ENCODE measurements at regions not wholly inside any gene's neighbourhood (a gene's known extent, or its start where the extent isn't known, plus 50 kb on each side); places are given as distances from the start of the nearest gene placed in this dataset.

DNA sequence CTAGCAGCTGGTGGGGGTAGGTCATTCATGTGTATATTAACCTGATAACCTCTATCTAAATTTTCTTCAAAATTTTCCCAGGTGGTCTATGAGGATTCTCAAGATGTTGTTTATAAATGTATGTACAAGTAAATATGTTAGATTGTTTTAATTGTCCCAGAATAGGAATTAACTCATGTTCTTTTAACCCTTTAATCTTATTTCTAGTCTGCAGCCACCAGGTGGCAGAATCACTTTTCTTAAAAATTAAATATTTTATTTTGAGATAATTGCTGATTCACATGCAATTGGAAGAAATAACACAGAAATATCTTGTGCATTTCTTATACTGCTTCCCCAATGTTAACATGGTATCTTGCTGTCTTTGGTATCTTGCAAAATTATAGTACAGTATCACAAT is 589.5 kb downstream of the ARL4A start:
- Mint-ChIP-seq H3K36me3 (ENCODE audit: low read depth) (no peaks in the 10 kb centered on the region), H3K27me3 (peaks cover 1% of the 10 kb centered on the region), H3K9me3 (no peaks in the 10 kb centered on the region), H3K4me3 (no peak overlapping the region), H3K4me1 (no peaks in the 10 kb centered on the region), H3K27ac (no peak overlapping the region)
- ChIA-PET CTCF (interaction anchor here (2.3 kb wide), 1 partner anchor 1415 kb away, joined by 10 read pairs; no protein-coding TSS in a partner anchor), POLR2A (no interaction called here)
- DNase-seq: no peak

DNA sequence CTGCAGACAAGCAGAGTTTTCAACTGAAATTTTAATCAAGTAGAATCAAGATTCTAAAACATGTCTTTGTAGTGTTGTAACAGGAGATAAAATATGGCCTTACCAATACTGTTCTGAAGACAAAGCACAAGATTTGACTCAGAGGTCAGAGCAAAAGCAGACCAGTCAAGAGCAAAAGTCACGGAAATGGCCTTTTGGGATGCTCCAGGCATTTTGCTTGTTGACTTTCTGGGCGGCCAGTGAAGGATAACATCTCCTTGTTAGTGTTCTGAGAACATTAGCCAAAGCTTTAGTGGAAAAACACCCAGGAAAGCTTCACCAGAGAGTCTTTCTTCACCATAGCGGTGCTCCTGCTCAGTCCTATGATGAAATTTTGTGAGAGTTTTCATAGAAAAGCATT is 590.6 kb downstream of the ARL4A start:
- no peak overlapping the region for H3K4me3 Mint-ChIP-seq
- ChIA-PET CTCF (no interaction called here), POLR2A (no interaction called here)
- DNase-seq: no peak
- peaks cover 1% of the 10 kb centered on the region for H3K27me3 Mint-ChIP-seq
- no peaks in the 10 kb centered on the region for H3K36me3 Mint-ChIP-seq (ENCODE audit: low read depth)
- H3K27ac Mint-ChIP-seq: no peak overlapping the region
- H3K4me1 Mint-ChIP-seq: no peaks in the 10 kb centered on the region
- H3K9me3 Mint-ChIP-seq: no peaks in the 10 kb centered on the region

DNA sequence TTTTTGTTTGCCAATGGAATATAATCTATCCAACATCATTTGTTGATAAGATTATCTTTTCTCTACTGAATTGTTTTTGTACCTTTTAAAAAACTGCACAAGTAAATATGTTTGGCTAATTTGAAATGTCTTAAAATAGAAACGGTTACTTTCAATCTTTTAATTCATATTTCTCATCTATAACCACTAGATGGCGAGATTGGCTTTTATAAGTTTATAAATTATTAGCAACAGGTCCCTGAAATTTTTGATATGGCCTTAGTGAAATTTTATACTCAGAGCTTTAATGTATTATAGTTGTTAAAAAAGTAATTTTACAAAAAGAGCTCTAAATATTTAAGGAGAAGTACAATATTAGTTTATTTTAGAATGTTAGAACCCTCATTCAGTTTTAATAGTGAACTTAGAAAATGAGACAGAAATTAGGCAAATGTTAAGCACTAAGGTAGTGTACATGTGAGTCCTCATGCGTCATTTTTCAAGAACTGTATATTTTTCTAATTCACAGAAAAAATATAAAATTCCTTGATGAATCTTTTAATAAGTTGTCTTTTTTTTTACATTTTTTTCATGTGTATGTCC is 592.5 kb downstream of the ARL4A start:
- Mint-ChIP-seq H3K4me1 (no peaks in the 10 kb centered on the region), H3K27me3 (no peaks in the 10 kb centered on the region), H3K36me3 (ENCODE audit: low read depth) (no peaks in the 10 kb centered on the region), H3K27ac (no peak overlapping the region), H3K9me3 (no peaks in the 10 kb centered on the region), H3K4me3 (no peak overlapping the region)
- ChIA-PET CTCF (interaction anchor here (1.0 to 1.9 kb wide), 6 partner anchors 10 to 1412 kb away, joined by 3 to 6 read pairs (median 4); partner anchors contain the start of gene ARL4A), POLR2A (no interaction called here)
- no peak for DNase-seq

DNA sequence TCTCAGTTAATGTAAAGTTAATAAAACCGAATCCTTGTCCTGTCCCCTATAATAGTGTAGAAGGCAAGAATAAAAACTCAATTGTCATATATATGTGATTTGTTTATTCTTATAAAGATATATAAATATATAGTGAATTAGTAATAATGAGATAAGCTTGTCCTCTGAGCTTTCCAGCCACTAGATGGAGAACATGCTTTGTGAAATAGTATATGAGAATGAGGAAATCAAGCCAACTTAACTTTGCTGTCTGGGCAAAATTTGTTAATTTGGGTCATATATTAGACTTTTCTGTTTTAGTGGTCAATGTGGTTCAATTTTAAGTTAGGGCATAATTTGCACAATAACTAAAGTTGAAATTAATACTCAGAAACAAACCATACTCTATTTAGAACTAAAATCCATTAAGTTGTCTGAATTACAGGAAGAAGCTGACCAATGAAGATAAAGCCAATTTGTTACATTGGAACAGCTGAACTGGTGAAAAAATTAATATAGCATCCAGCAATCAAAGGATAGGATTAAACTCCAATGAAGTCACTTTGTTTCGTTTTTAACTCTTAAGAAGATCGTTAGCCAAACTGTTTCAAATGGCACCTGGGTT is 595.0 kb downstream of the ARL4A start:
- Mint-ChIP-seq H3K27me3 (no peaks in the 10 kb centered on the region), H3K4me3 (no peak overlapping the region), H3K36me3 (ENCODE audit: low read depth) (no peaks in the 10 kb centered on the region), H3K9me3 (no peaks in the 10 kb centered on the region), H3K4me1 (no peaks in the 10 kb centered on the region), H3K27ac (no peak overlapping the region)
- DNase-seq: no peak
- ChIA-PET POLR2A (no interaction called here), CTCF (interaction anchor here (1.4 kb wide), 1 partner anchor 643 kb away, joined by 3 read pairs; no protein-coding TSS in a partner anchor)

DNA sequence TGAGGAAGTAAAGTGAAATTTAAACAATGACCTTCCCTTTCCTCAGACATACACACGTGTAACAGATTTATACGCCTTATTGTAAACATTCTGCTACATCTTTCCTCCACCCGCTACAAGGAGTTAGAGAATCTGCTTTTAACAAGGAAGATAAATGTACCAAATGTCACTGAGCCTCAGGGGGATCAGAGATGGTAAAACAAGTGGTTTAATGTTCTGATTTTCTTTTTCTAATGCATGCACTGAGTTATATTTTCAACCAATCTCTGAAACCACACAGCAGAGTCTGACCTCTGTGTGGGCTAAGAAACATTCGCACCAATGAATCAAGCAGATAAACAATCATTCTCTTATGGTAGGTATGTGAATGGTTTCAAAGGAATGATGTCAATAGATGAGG is 599.5 kb downstream of the ARL4A start:
- POLR2A ChIA-PET: no interaction called here
- CTCF ChIA-PET: no interaction called here
- no peak overlapping the region for H3K4me3 Mint-ChIP-seq
- H3K27me3 Mint-ChIP-seq: no peaks in the 10 kb centered on the region
- DNase-seq: no peak
- no peaks in the 10 kb centered on the region for H3K9me3 Mint-ChIP-seq
- H3K27ac Mint-ChIP-seq: no peak overlapping the region
- no peaks in the 10 kb centered on the region for H3K4me1 Mint-ChIP-seq
- no peaks in the 10 kb centered on the region for H3K36me3 Mint-ChIP-seq (ENCODE audit: low read depth)

DNA sequence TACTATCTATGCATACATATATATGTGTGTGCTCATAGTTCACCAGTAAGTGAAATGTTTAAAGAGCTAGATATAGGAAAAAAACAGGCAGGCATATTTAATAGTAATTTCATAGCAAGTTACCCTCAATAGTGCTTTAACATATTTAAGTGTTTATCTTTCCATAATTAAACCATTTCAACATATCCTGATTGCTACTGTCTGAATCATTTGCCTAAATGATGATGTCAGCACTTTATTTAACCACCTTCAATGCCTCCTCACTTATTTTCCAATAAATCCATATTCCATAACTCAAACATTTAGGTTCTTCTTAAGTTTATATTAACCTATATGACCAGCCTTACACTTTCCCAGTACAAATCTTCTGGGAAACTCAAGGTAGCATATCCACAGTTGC is 601.1 kb downstream of the ARL4A start:
- Mint-ChIP-seq H3K36me3 (ENCODE audit: low read depth) (no peaks in the 10 kb centered on the region), H3K27ac (no peak overlapping the region), H3K4me1 (no peaks in the 10 kb centered on the region), H3K27me3 (no peaks in the 10 kb centered on the region), H3K9me3 (no peaks in the 10 kb centered on the region), H3K4me3 (no peak overlapping the region)
- ChIA-PET CTCF (no interaction called here), POLR2A (no interaction called here)
- DNase-seq: no peak

DNA sequence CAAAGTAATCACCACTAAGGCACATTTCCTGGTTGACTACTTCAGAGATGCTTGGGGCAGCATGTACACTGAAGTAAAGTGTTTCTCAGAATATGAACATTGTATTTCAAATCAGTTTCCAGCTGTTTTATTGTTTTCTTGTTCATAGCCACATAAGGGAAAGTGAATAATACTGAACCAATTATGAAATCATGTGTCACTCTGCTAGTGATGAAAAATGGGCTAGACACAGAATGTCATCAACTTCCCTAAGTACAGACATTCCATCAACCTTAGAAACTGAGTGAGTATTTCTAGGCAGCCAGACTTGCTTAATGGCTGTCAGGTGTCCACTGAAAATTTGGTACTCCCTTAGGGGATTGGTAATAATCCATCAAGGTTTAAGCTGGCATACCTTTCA is 603.5 kb downstream of the ARL4A start:
- DNase-seq: no peak
- H3K36me3 Mint-ChIP-seq (ENCODE audit: low read depth): no peaks in the 10 kb centered on the region
- no peaks in the 10 kb centered on the region for H3K9me3 Mint-ChIP-seq
- POLR2A ChIA-PET: no interaction called here
- CTCF ChIA-PET: no interaction called here
- no peak overlapping the region for H3K4me3 Mint-ChIP-seq
- H3K27me3 Mint-ChIP-seq: no peaks in the 10 kb centered on the region
- H3K4me1 Mint-ChIP-seq: no peaks in the 10 kb centered on the region
- H3K27ac Mint-ChIP-seq: no peak overlapping the region

DNA sequence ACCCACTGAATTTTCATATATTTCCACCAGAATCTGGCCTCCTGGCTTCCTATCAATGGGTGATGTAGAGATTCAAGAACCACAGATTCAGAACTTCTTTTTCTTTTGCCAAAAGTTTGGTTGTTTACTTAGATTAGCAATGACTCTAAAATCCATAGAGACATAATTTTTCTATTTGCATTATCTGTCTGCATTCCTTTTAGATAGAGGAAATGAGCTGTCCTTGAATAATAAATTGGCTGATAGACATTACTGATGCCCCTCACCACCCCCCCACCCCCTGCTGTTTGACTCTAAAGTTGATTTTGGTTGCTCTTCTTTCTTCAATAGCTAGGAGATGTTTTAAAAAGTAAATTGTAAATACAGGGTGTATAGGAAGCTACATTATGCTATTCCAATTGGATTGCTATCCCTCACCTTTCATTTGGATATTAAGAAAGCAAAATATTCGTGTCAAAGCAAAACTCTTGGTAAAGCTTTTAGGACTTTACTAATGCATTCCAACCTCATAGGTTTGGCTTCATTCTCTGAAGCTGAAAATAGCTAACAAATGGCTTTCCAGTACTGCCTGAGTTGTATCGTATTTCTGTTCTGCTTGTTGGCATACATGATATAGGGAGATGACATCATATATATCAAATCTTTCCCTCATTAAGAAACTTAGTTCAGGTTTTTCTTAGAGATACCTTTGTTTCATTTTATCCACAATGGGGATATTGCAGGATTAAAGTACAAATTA is 606.0 kb downstream of the ARL4A start:
- Mint-ChIP-seq H3K4me3 (no peak overlapping the region), H3K9me3 (no peaks in the 10 kb centered on the region), H3K27ac (no peak overlapping the region), H3K27me3 (no peaks in the 10 kb centered on the region), H3K36me3 (ENCODE audit: low read depth) (no peaks in the 10 kb centered on the region), H3K4me1 (no peaks in the 10 kb centered on the region)
- ChIA-PET CTCF (no interaction called here), POLR2A (no interaction called here)
- DNase-seq: no peak

DNA sequence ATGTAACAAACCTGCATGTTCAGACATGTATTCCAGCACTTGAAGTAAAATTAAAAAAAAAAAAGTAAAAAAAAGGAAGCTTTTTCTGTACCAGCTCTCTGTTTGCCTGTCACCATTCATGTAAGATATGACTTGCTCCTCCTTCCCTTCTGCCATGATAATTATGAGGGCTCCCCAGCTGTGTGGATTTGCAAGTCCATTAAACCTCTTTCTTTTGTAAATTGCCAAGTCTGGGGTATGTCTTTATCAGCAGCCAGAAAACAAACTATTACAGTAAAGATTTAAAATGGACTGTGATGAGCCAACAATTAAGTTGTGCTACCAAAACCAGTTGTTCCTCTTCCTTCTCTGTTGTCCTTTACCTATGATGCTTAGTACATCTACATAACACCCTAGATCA is 619.6 kb downstream of the ARL4A start:
- no peaks in the 10 kb centered on the region for H3K36me3 Mint-ChIP-seq (ENCODE audit: low read depth)
- no peaks in the 10 kb centered on the region for H3K4me1 Mint-ChIP-seq
- no peak overlapping the region for H3K4me3 Mint-ChIP-seq
- DNase-seq: no peak
- POLR2A ChIA-PET: no interaction called here
- no peak overlapping the region for H3K27ac Mint-ChIP-seq
- no peaks in the 10 kb centered on the region for H3K27me3 Mint-ChIP-seq
- CTCF ChIA-PET: no interaction called here
- H3K9me3 Mint-ChIP-seq: no peaks in the 10 kb centered on the region

DNA sequence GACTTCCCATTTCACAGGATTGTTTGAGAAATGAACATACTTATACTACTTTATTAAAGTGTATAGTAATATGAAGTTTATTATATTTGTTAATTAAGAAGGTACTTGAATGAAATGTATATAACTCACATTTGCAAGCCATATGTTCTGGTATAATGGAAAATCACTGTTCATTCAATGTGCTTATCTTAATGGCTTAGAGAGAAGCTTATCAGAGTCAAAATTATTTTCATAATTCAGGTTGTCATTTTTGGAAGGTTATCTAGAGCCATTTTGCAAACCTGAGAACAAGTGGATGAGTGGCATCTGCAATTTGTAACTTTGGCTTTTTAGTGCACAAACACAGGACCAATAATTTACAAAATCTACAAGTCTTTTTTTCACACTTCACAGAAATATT is 621.0 kb downstream of the ARL4A start:
- H3K27me3 Mint-ChIP-seq: no peaks in the 10 kb centered on the region
- no peak overlapping the region for H3K4me3 Mint-ChIP-seq
- no peak overlapping the region for H3K27ac Mint-ChIP-seq
- peaks cover 2% of the 10 kb centered on the region for H3K9me3 Mint-ChIP-seq
- CTCF ChIA-PET: interaction anchor here (0.5 kb wide), 1 partner anchor 249 kb away, joined by 3 read pairs; no protein-coding TSS in a partner anchor
- POLR2A ChIA-PET: no interaction called here
- no peaks in the 10 kb centered on the region for H3K4me1 Mint-ChIP-seq
- no peaks in the 10 kb centered on the region for H3K36me3 Mint-ChIP-seq (ENCODE audit: low read depth)
- DNase-seq: no peak

DNA sequence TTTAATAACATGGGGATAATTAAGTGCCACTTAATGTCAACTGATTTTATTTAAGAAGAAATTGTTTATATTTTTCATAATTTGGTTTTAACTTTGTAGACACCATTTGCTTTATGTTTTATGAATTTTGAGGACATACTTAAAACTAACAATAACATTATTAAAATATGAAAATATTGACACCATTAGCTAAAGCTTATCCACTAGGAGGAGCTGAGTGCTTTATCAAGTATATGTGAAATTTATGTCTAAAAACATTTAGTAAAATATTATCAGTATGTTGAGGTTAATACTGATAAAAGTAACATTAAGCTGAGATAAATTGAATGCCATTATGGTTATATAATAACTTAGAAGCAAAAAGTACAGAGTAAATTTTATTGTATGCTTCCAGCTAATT is 622.1 kb downstream of the ARL4A start:
- ChIA-PET CTCF (no interaction called here), POLR2A (no interaction called here)
- no peaks in the 10 kb centered on the region for H3K4me1 Mint-ChIP-seq
- DNase-seq: no peak
- no peak overlapping the region for H3K4me3 Mint-ChIP-seq
- no peaks in the 10 kb centered on the region for H3K36me3 Mint-ChIP-seq (ENCODE audit: low read depth)
- H3K9me3 Mint-ChIP-seq: peaks cover 2% of the 10 kb centered on the region
- H3K27ac Mint-ChIP-seq: no peak overlapping the region
- H3K27me3 Mint-ChIP-seq: no peaks in the 10 kb centered on the region

DNA sequence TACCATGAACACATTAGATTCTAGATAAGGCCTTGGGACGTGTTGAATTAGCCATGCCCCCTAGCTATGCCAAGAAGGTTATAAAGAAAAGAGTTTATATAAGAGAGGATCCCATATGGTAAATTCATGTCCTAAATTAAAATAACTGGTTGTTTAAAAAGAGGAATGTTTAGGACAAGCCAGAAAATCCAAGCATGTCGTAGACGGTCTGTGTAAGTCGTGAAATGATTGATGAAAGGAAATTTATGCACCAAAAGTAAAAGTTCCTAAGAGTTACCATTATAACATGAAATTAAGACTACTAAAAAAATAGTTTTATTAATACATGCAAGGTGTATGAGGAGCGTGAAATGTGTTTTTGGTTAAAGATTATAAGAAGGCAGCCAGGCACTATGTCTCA is 624.9 kb downstream of the ARL4A start:
- CTCF ChIA-PET: no interaction called here
- POLR2A ChIA-PET: no interaction called here
- Mint-ChIP-seq H3K27me3 (no peaks in the 10 kb centered on the region), H3K27ac (no peak overlapping the region), H3K4me3 (no peak overlapping the region), H3K9me3 (peaks cover 2% of the 10 kb centered on the region), H3K4me1 (no peaks in the 10 kb centered on the region), H3K36me3 (ENCODE audit: low read depth) (no peaks in the 10 kb centered on the region)
- DNase-seq: no peak

DNA sequence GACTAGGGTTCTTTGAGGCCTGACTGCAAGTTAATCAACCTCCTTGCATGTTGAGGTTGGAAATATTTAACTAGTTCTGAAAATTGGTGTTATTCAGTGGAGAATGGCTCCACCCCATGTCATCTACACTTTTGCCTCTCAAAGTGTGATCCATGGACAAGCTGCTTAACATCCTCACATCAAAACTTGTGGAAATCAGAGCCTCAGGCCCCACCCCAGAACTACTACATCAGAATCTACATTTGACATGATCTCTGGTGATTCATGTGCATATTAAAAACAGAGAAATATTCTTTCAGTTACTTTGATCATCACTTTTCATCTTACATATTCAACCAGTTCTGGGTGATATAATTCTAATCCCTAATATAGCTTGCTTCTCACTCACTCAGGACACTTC is 632.9 kb downstream of the ARL4A start:
- no peaks in the 10 kb centered on the region for H3K36me3 Mint-ChIP-seq (ENCODE audit: low read depth)
- no peaks in the 10 kb centered on the region for H3K4me1 Mint-ChIP-seq
- ChIA-PET POLR2A (no interaction called here), CTCF (no interaction called here)
- H3K27ac Mint-ChIP-seq: no peak overlapping the region
- H3K27me3 Mint-ChIP-seq: no peaks in the 10 kb centered on the region
- no peak for DNase-seq
- no peaks in the 10 kb centered on the region for H3K9me3 Mint-ChIP-seq
- H3K4me3 Mint-ChIP-seq: no peak overlapping the region

DNA sequence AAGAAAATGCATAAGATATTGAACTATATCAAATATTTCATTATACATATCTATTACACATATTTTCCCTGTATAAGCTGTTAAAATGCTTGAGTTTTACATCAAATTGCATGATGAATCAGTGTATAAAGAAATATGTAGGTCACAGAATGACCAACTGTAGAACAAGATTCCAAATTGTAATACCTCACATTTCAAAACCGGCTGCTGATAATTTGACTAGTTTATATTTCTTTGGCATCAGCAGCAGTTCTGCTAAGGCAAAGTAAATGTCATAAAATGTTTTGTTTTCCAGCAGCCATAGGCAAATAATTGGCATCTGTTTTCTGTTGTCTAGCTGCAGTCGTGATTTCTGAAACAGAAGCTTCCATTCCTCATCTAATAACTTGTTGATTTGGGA is 633.9 kb downstream of the ARL4A start:
- no peaks in the 10 kb centered on the region for H3K36me3 Mint-ChIP-seq (ENCODE audit: low read depth)
- no peak overlapping the region for H3K27ac Mint-ChIP-seq
- DNase-seq: no peak
- H3K9me3 Mint-ChIP-seq: no peaks in the 10 kb centered on the region
- no peaks in the 10 kb centered on the region for H3K4me1 Mint-ChIP-seq
- ChIA-PET CTCF (no interaction called here), POLR2A (no interaction called here)
- no peaks in the 10 kb centered on the region for H3K27me3 Mint-ChIP-seq
- H3K4me3 Mint-ChIP-seq: no peak overlapping the region
